Endothelial cell of umbilical vein (primary cell): ENCODE measurements at regions not wholly inside any gene's neighbourhood (a gene's known extent, or its start where the extent isn't known, plus 50 kb on each side); places are given as distances from the start of the nearest gene placed in this dataset.

Experiments
- BruUV-seq: library from RNA; stranded (reverse); fragments of 400-500 nt; replicated peaks from 2 replicates; lab custom pipeline; 2021; lab: Mats Ljungman, UMichigan
- CTCF ChIA-PET: fragments of 300-600, 350-600 bp; sonication (Branson Sonifier 250); formaldehyde crosslinking; loops from one replicate; lab custom pipeline; 2021; ENCODE audit warnings: antibody characterized with exemption, inconsistent platforms; lab: Charles Lee
- POLR2A ChIA-PET: fragments of 300-600, 350-600 bp; sonication (Branson Sonifier 250); formaldehyde crosslinking; loops from one replicate; lab custom pipeline; 2021; ENCODE audit warnings: antibody characterized with exemption, inconsistent platforms; lab: Charles Lee
- DNase-seq: peaks from one replicate; pipeline ENCODE4 v3.0.0-alpha.2; 2011; ENCODE audit warnings: low read depth, low spot score
- FAIRE-seq: peaks from 2 replicates; lab custom pipeline; 2011; peaks lifted over from hg19 to GRCh38; lab: Jason Lieb, UNC
- H2AFZ ChIP-seq: 2 replicates; pipeline ENCODE4 v1.6.0; 2012; ENCODE audit warnings: low read depth, low read length, control low read depth, inconsistent platforms
- H3K27ac ChIP-seq: 2 replicates; pipeline ENCODE4 v1.5.1; 2011; ENCODE audit warnings: low read depth, mild to moderate bottlenecking, control low read depth, low read length, moderate library complexity; ENCODE audit not compliant: insufficient read depth
- H3K27me3 ChIP-seq, 2 experiments: 2 replicates each; pipeline versions ENCODE4 v1.6.0 to v1.6.1; 2011; ENCODE audit warnings: low read length in 2 of 2, mixed read lengths in 1 of 2; ENCODE audit not compliant: control insufficient read depth in 2 of 2, insufficient read depth in 2 of 2
- H3K36me3 ChIP-seq, 2 experiments: 2 replicates in 1 of 2; 3 replicates in 1 of 2; pipeline ENCODE4 v1.5.1; 2011; ENCODE audit warnings: low read length in 2 of 2, mild to moderate bottlenecking in 1 of 2, moderate library complexity in 1 of 2; ENCODE audit not compliant: control insufficient read depth in 2 of 2, insufficient read depth in 2 of 2; ENCODE audit errors: extremely low read depth in 1 of 2
- H3K4me1 ChIP-seq: 3 replicates; pipeline ENCODE4 v1.5.1; 2011; ENCODE audit warnings: mild to moderate bottlenecking, low read length; ENCODE audit not compliant: control insufficient read depth, insufficient read depth; ENCODE audit errors: extremely low read depth
- H3K4me2 ChIP-seq: 2 replicates; pipeline ENCODE4 v1.6.1; 2011; ENCODE audit warnings: low read length, control low read depth, mixed read lengths; ENCODE audit not compliant: insufficient read depth
- H3K4me3 ChIP-seq, 3 experiments: fragments of 200-600 bp in 1 of 3; sonication (generic), shearing (Covaris generic) in 1 of 3; replicated peaks in 1 of 3; 2 replicates each; pipeline ENCODE4 v1.5.1; 2011 to 2016; ENCODE audit warnings: control low read depth in 3 of 3, low read length in 3 of 3, mild to moderate bottlenecking in 2 of 3, inconsistent platforms in 1 of 3, low read depth in 1 of 3, moderate library complexity in 1 of 3; ENCODE audit not compliant: insufficient read depth in 1 of 3
- H3K79me2 ChIP-seq: 2 replicates; pipeline ENCODE4 v1.6.0; 2012; ENCODE audit warnings: low read length, inconsistent platforms; ENCODE audit not compliant: control insufficient read depth, insufficient read depth
- H3K9ac ChIP-seq: replicated peaks from 2 replicates; pipeline ENCODE3; 2011; ENCODE audit warnings: low read length, control low read depth; ENCODE audit not compliant: insufficient read depth; ENCODE audit errors: extremely low read depth
- H3K9me1 ChIP-seq: replicated peaks from 3 replicates; pipeline ENCODE4 v1.6.0; 2011; ENCODE audit warnings: mild to moderate bottlenecking, low read length; ENCODE audit not compliant: control insufficient read depth, insufficient read depth; ENCODE audit errors: extremely low read depth
- H3K9me3 ChIP-seq: replicated peaks from 2 replicates; pipeline ENCODE4 v1.5.1; 2012; ENCODE audit warnings: low read length, inconsistent platforms; ENCODE audit not compliant: control insufficient read depth, insufficient read depth
- H4K20me1 ChIP-seq: replicated peaks from 2 replicates; pipeline ENCODE3; 2011; ENCODE audit warnings: mild to moderate bottlenecking, low read length; ENCODE audit not compliant: control insufficient read depth, insufficient read depth; ENCODE audit errors: extremely low read depth
- CTCF ChIP-seq, 2 donors: IDR thresholded peaks; 1 replicate in 1 of 2; 2 replicates in 1 of 2; pipeline ENCODE4 v1.5.1; 2011; ENCODE audit warnings: low read length in 2 of 2, mild to moderate bottlenecking in 2 of 2, moderate library complexity in 2 of 2, control low read depth in 1 of 2, inconsistent platforms in 1 of 2, low read depth in 1 of 2; ENCODE audit not compliant: insufficient read depth in 1 of 2; ENCODE audit errors: extremely low read depth in 1 of 2
- EZH2 ChIP-seq: IDR thresholded peaks from 2 replicates; pipeline ENCODE4 v1.6.1; 2012; ENCODE audit warnings: borderline replicate concordance, low read depth, mild to moderate bottlenecking, moderate library complexity, low read length, inconsistent platforms; ENCODE audit not compliant: severe bottlenecking
- FOS ChIP-seq: IDR thresholded peaks from 2 replicates; pipeline ENCODE4 v1.6.1; 2011; ENCODE audit warnings: mild to moderate bottlenecking, low read length, moderate library complexity, borderline replicate concordance; ENCODE audit not compliant: insufficient read depth
- GATA2 ChIP-seq: IDR thresholded peaks from 2 replicates; pipeline ENCODE4 v1.7.0; 2011; ENCODE audit warnings: low read depth, mild to moderate bottlenecking, moderate library complexity, mixed read lengths, low read length; ENCODE audit not compliant: insufficient read length, insufficient read depth
- JUN ChIP-seq: IDR thresholded peaks from 2 replicates; pipeline ENCODE4 v1.6.1; 2011; ENCODE audit warnings: borderline replicate concordance, low read depth; ENCODE audit not compliant: insufficient read length, insufficient read depth
- MAX ChIP-seq: IDR thresholded peaks from 2 replicates; pipeline ENCODE4 v1.6.1; 2011; ENCODE audit not compliant: insufficient read depth, insufficient read length
- MYC ChIP-seq: IDR thresholded peaks from one replicate; pipeline ENCODE4 v1.6.1; 2011; ENCODE audit warnings: mild to moderate bottlenecking, low read depth, low read length
- POLR2A ChIP-seq: IDR thresholded peaks from 2 replicates; pipeline ENCODE4 v1.6.1; 2012; ENCODE audit warnings: low read depth, mild to moderate bottlenecking, control low read depth, low read length
- POLR2AphosphoS5 ChIP-seq: IDR thresholded peaks from 2 replicates; pipeline ENCODE4 v1.6.1; 2012; ENCODE audit warnings: low read depth, mild to moderate bottlenecking, control low read depth, low read length, moderate library complexity; ENCODE audit not compliant: insufficient read depth
- dilution Hi-C: fragments of 300-500 bp; cut with MboI; formaldehyde crosslinking; loops from one replicate; pipeline ENCODE4 v1.15.0; 2019; ENCODE audit warnings: low sequenced_read_pairs; ENCODE audit not compliant: extremely low pct_ligation_motif_present
- intact Hi-C: fragments of 100-400 bp; cut with micrococcal nuclease; formaldehyde crosslinking; loops from one replicate; pipeline ENCODE4 v1.10.0; 2022

DNA sequence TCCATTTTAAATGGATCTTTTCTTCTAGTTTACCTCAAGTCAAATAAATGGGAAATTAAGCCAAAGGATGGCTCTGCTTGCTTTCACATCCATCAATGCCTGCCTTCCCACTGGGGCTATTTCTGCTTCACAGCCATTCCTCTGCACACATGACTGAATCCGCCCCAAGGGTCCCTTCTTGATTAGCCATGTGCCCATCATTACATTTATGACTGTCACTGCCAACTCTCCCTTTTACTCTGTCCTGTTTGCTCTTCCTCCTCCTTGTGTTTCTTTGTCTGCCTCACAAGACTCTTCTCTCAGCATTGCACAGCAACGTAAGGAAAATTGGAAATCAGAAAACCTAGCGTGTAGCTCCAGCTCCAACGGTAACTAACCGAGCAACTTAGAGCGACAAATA is 410.2 kb downstream of the TBC1D4 start:
- H3K4me1 ChIP-seq, result no peaks in the 10 kb centered on the region
- POLR2A ChIA-PET, result no interaction called here
- dilution Hi-C loops (no loop called here), intact Hi-C loops (no loop called here)
- H2AFZ ChIP-seq, result no peak overlapping the region
- H3K4me3 ChIP-seq, result no peak overlapping the region
- H3K27ac ChIP-seq, result no peak overlapping the region
- TF ChIP-seq MAX, result no peak
- TF ChIP-seq EZH2, result no peak
- no peak for TF ChIP-seq GATA2
- no peak for TF ChIP-seq JUN
- no peak for TF ChIP-seq POLR2A
- no peak for TF ChIP-seq MYC
- no peak for TF ChIP-seq CTCF (IDR thresholded peaks at IDR 0.05; ENCODE audit: extremely low read depth in 1 of 2, insufficient read depth in 1 of 2, low read depth in 1 of 2, low read length in 2 of 2)
- no peak for TF ChIP-seq FOS
- no peak for TF ChIP-seq POLR2AphosphoS5
- H3K27me3 ChIP-seq, result no peaks in the 10 kb centered on the region
- no peak for FAIRE-seq
- H3K9me1 ChIP-seq, result no peaks in the 10 kb centered on the region
- no peak for DNase-seq
- CTCF ChIA-PET, result no interaction called here
- H4K20me1 ChIP-seq, result no peaks in the 10 kb centered on the region
- H3K9me3 ChIP-seq, result no peaks in the 10 kb centered on the region
- H3K36me3 ChIP-seq, result no peaks in the 10 kb centered on the region
- BruUV-seq, result no TSS peak
- H3K79me2 ChIP-seq, result no peaks in the 10 kb centered on the region
- no peak overlapping the region for H3K9ac ChIP-seq
- no peak overlapping the region for H3K4me2 ChIP-seq
